IgD-negative memory B cell (primary cell): ENCODE measurements at regions not wholly inside any gene's neighbourhood (a gene's known extent, or its start where the extent isn't known, plus 50 kb on each side); places are given as distances from the start of the nearest gene placed in this dataset.

Experiments used
- H3K27ac Mint-ChIP-seq, 3 donors: one replicate each; pipeline ENCODE4 v1.8.0; 2020 to 2022; ENCODE audit warnings: mild to moderate bottlenecking in 3 of 3, mixed read lengths in 3 of 3, moderate library complexity in 1 of 3
- H3K27me3 Mint-ChIP-seq: one replicate; pipeline ENCODE4 v1.8.0; 2021; ENCODE audit warnings: mixed read lengths
- H3K36me3 Mint-ChIP-seq: one replicate; pipeline ENCODE4 v1.8.0; 2020; ENCODE audit warnings: mild to moderate bottlenecking, mixed read lengths
- H3K4me1 Mint-ChIP-seq, 3 donors: one replicate each; pipeline ENCODE4 v1.8.0; 2020 to 2022; ENCODE audit warnings: mixed read lengths in 3 of 3, mild to moderate bottlenecking in 1 of 3
- H3K4me3 Mint-ChIP-seq, 4 donors: one replicate each; pipeline ENCODE4 v1.8.0; 2020 to 2022; ENCODE audit warnings: mild to moderate bottlenecking in 4 of 4, mixed read lengths in 4 of 4, moderate library complexity in 3 of 4
- H3K9me3 Mint-ChIP-seq, 3 donors: one replicate each; pipeline ENCODE4 v1.8.0; 2020 to 2021; ENCODE audit warnings: mixed read lengths in 3 of 3, mild to moderate bottlenecking in 1 of 3

GRCh38 chr2:239469106-239469960, 68.5 kb upstream of the HDAC4 start:
- H3K4me3 Mint-ChIP-seq = no peak overlapping the region
- H3K4me1 Mint-ChIP-seq = no peaks in the 10 kb centered on the region
- no peaks in the 10 kb centered on the region for H3K36me3 Mint-ChIP-seq
- H3K27ac Mint-ChIP-seq = no peak overlapping the region
- H3K9me3 Mint-ChIP-seq = peaks cover 0 to 5% (median 4%) of the 10 kb centered on the region in 3 donors
- peaks cover 11% of the 10 kb centered on the region for H3K27me3 Mint-ChIP-seq

GRCh38 chr2:239468491-239469105, 67.8 kb upstream of the HDAC4 start:
- no peak overlapping the region for H3K27ac Mint-ChIP-seq

GRCh38 chr2:239467956-239468490, 67.2 kb upstream of the HDAC4 start:
- Mint-ChIP-seq H3K27ac (no peak overlapping the region), H3K27me3 (peaks cover 8% of the 10 kb centered on the region), H3K36me3 (no peaks in the 10 kb centered on the region), H3K4me1 (no peaks in the 10 kb centered on the region), H3K4me3 (no peak overlapping the region), H3K9me3 (peaks cover 0 to 5% (median 4%) of the 10 kb centered on the region in 3 donors)

More at GRCh38 chr2:239468491-239469105, 67.8 kb upstream of the HDAC4 start:
- Mint-ChIP-seq H3K27me3 (peaks cover 11% of the 10 kb centered on the region), H3K4me3 (no peak overlapping the region), H3K36me3 (no peaks in the 10 kb centered on the region), H3K9me3 (peaks cover 0 to 5% (median 4%) of the 10 kb centered on the region in 3 donors), H3K4me1 (no peaks in the 10 kb centered on the region)

GRCh38 chr2:239467281-239467955, 66.6 kb upstream of the HDAC4 start:
- H3K27me3 Mint-ChIP-seq = peaks cover 6% of the 10 kb centered on the region
- no peaks in the 10 kb centered on the region for H3K36me3 Mint-ChIP-seq
- no peak overlapping the region for H3K4me3 Mint-ChIP-seq
- no peaks in the 10 kb centered on the region for H3K4me1 Mint-ChIP-seq
- H3K27ac Mint-ChIP-seq = no peak overlapping the region
- H3K9me3 Mint-ChIP-seq = peaks cover 0 to 5% (median 4%) of the 10 kb centered on the region in 3 donors

GRCh38 chr2:239466755-239467271, 66.0 kb upstream of the HDAC4 start:
- Mint-ChIP-seq H3K27ac (no peak overlapping the region), H3K36me3 (no peaks in the 10 kb centered on the region), H3K27me3 (peaks cover 3% of the 10 kb centered on the region), H3K9me3 (peaks cover 0 to 5% (median 4%) of the 10 kb centered on the region in 3 donors), H3K4me3 (no peak overlapping the region), H3K4me1 (no peaks in the 10 kb centered on the region)

GRCh38 chr2:239466061-239466754, 65.4 kb upstream of the HDAC4 start:
- H3K27ac Mint-ChIP-seq = no peak overlapping the region

GRCh38 chr2:239465017-239466001, 64.5 kb upstream of the HDAC4 start:
- no peak overlapping the region for H3K4me3 Mint-ChIP-seq
- H3K27me3 Mint-ChIP-seq = peaks cover 3% of the 10 kb centered on the region
- H3K9me3 Mint-ChIP-seq = peaks cover 0 to 5% (median 3%) of the 10 kb centered on the region in 3 donors
- H3K4me1 Mint-ChIP-seq = no peaks in the 10 kb centered on the region
- no peaks in the 10 kb centered on the region for H3K36me3 Mint-ChIP-seq
- no peak overlapping the region for H3K27ac Mint-ChIP-seq

More at GRCh38 chr2:239466061-239466754, 65.4 kb upstream of the HDAC4 start:
- H3K4me3 Mint-ChIP-seq = no peak overlapping the region
- H3K9me3 Mint-ChIP-seq = peaks cover 0 to 5% (median 4%) of the 10 kb centered on the region in 3 donors
- H3K4me1 Mint-ChIP-seq = no peaks in the 10 kb centered on the region
- peaks cover 3% of the 10 kb centered on the region for H3K27me3 Mint-ChIP-seq
- no peaks in the 10 kb centered on the region for H3K36me3 Mint-ChIP-seq

GRCh38 chr2:239464166-239465016, 63.6 kb upstream of the HDAC4 start:
- Mint-ChIP-seq H3K4me3 (no peak overlapping the region), H3K36me3 (no peaks in the 10 kb centered on the region), H3K9me3 (peaks cover 0 to 4% (median 2%) of the 10 kb centered on the region in 3 donors), H3K27me3 (peaks cover 7% of the 10 kb centered on the region), H3K4me1 (peaks cover 0 to 2% (median 0%) of the 10 kb centered on the region in 3 donors), H3K27ac (no peak overlapping the region)

GRCh38 chr2:239463541-239464165, 62.8 kb upstream of the HDAC4 start:
- H3K4me1 Mint-ChIP-seq = peaks cover 0 to 2% (median 0%) of the 10 kb centered on the region in 3 donors
- no peak overlapping the region for H3K27ac Mint-ChIP-seq

GRCh38 chr2:239462671-239463506, 62.1 kb upstream of the HDAC4 start:
- Mint-ChIP-seq H3K4me3 (no peak overlapping the region), H3K4me1 (peaks cover 0 to 2% (median 0%) of the 10 kb centered on the region in 3 donors), H3K27ac (no peak overlapping the region), H3K27me3 (peaks cover 7% of the 10 kb centered on the region), H3K9me3 (peaks cover 0 to 4% (median 0%) of the 10 kb centered on the region in 3 donors), H3K36me3 (no peaks in the 10 kb centered on the region)

More at GRCh38 chr2:239463541-239464165, 62.8 kb upstream of the HDAC4 start:
- H3K27me3 Mint-ChIP-seq = peaks cover 7% of the 10 kb centered on the region
- no peak overlapping the region for H3K4me3 Mint-ChIP-seq
- peaks cover 0 to 4% (median 0%) of the 10 kb centered on the region in 3 donors for H3K9me3 Mint-ChIP-seq
- no peaks in the 10 kb centered on the region for H3K36me3 Mint-ChIP-seq

- H3K36me3 Mint-ChIP-seq = no peaks in the 10 kb centered on the region
- no peak overlapping the region for H3K4me3 Mint-ChIP-seq
- peaks cover 7% of the 10 kb centered on the region for H3K27me3 Mint-ChIP-seq
- H3K9me3 Mint-ChIP-seq = peaks cover 0 to 4% (median 0%) of the 10 kb centered on the region in 3 donors
- no peak overlapping the region for H3K27ac Mint-ChIP-seq
- peaks cover 0 to 2% (median 0%) of the 10 kb centered on the region in 3 donors for H3K4me1 Mint-ChIP-seq
These were observed 61.3 kb upstream of the HDAC4 start for GRCh38 chr2:239462191-239462515.
